HG03175 (cell line): ENCODE measurements at regions not wholly inside any gene's neighbourhood (a gene's known extent, or its start where the extent isn't known, plus 50 kb on each side); places are given as distances from the start of the nearest gene placed in this dataset.

Experiments
- ATAC-seq: cut with Tn5 transposase; IDR thresholded peaks from one replicate; pipeline ENCODE4 v1.9.1; 2021; ENCODE audit warnings: mild to moderate bottlenecking, moderate library complexity; ENCODE audit not compliant: unreplicated experiment

- no peak for ATAC-seq
Observed at GRCh38 chr9:96183751-96184150, 118.2 kb downstream of the HSD17B3 start.

- no peak for ATAC-seq
Observed at GRCh38 chr9:96178153-96178552, 123.8 kb downstream of the HSD17B3 start.

- no peak for ATAC-seq
Observed at GRCh38 chr9:96177719-96178028, 124.3 kb downstream of the HSD17B3 start.

- no peak for ATAC-seq
Observed at GRCh38 chr9:96177005-96177718, 124.8 kb downstream of the HSD17B3 start.

- no peak for ATAC-seq
Observed at GRCh38 chr9:96175796-96176195, 126.2 kb downstream of the HSD17B3 start.

- no peak for ATAC-seq
Observed at GRCh38 chr9:96175001-96175400, 127.0 kb downstream of the HSD17B3 start.

GRCh38 chr9:96174371-96174770 lies 127.6 kb downstream of the HSD17B3 start:
- ATAC-seq = no peak

GRCh38 chr9:96173640-96174039 lies 128.3 kb downstream of the HSD17B3 start:
- no peak for ATAC-seq

- ATAC-seq = no peak
Observed at GRCh38 chr9:96172797-96173196, 129.2 kb downstream of the HSD17B3 start.

- ATAC-seq = no peak
Observed at GRCh38 chr9:96171728-96172127, 130.2 kb downstream of the HSD17B3 start.

GRCh38 chr9:96169901-96170300 lies 132.1 kb downstream of the HSD17B3 start:
- ATAC-seq = no peak

- ATAC-seq = no peak
Observed at GRCh38 chr9:96169484-96169883, 132.5 kb downstream of the HSD17B3 start.

- no peak for ATAC-seq
Observed at GRCh38 chr9:96168882-96169281, 133.1 kb downstream of the HSD17B3 start.

GRCh38 chr9:96167011-96167410 lies 135.0 kb downstream of the HSD17B3 start:
- ATAC-seq = no peak

- ATAC-seq = no peak
Observed at GRCh38 chr9:96164268-96164683, 137.7 kb downstream of the HSD17B3 start.

GRCh38 chr9:96163712-96164111 lies 138.3 kb downstream of the HSD17B3 start:
- ATAC-seq = no peak

GRCh38 chr9:96163161-96163560 lies 138.8 kb downstream of the HSD17B3 start:
- ATAC-seq = no peak

GRCh38 chr9:96161819-96162218 lies 140.2 kb downstream of the HSD17B3 start:
- no peak for ATAC-seq

- no peak for ATAC-seq
Observed at GRCh38 chr9:96160866-96161265, 141.1 kb downstream of the HSD17B3 start.

GRCh38 chr9:96160168-96160567 lies 141.8 kb downstream of the HSD17B3 start:
- no peak for ATAC-seq

- ATAC-seq = no peak
Observed at GRCh38 chr9:96159596-96159995, 142.4 kb downstream of the HSD17B3 start.

- no peak for ATAC-seq
Observed at GRCh38 chr9:96158909-96159575, 142.9 kb downstream of the HSD17B3 start.

GRCh38 chr9:96158147-96158546 lies 143.8 kb downstream of the HSD17B3 start:
- no peak for ATAC-seq
